ENCODE measurements at regions not wholly inside any gene's neighbourhood (a gene's known extent, or its start where the extent isn't known, plus 50 kb on each side); places are given as distances from the start of the nearest gene placed in this dataset.

DNA sequence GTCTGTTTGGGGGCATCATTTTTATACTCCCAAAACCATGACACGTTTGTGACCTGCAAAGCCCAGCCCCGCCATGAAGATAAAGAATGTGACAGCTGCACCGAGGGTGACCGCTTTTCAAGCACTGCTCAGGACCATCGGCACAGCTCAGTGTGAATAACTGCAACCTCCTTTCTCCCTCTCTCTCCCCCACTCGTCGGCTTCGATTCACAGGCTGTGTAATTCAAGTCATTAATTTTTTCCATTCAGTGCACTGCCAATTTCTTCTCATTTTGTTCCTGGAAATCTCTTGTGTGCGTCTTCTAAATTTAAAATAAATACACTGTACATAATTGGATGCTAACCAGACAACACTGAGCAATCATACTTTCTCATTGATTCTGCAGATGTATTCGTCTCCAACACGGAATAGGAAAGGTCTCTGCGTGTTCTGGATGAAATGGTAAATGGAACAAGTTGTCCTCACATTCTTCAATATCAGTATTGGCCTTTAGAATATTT lies 260.8 kb downstream of the TTC8 start:
- no peak overlapping the region for H3K4me3 ChIP-seq (ENCODE audit: low read depth, poor library complexity, severe bottlenecking)
- 54 to 56% methylated on average over 12 of the region's 12 CpGs for WGBS, 2 donors
- TF ChIP-seq CTCF (IDR thresholded peaks at IDR 0.05): no peak
- TF ChIP-seq POLR2A (IDR thresholded peaks at IDR 0.05): no peak
- no peak for DNase-seq (ENCODE audit: low spot score in 2 of 2)
- intact Hi-C loops (cut with DNase I; ENCODE audit: low total_unique reads): no loop called here

DNA sequence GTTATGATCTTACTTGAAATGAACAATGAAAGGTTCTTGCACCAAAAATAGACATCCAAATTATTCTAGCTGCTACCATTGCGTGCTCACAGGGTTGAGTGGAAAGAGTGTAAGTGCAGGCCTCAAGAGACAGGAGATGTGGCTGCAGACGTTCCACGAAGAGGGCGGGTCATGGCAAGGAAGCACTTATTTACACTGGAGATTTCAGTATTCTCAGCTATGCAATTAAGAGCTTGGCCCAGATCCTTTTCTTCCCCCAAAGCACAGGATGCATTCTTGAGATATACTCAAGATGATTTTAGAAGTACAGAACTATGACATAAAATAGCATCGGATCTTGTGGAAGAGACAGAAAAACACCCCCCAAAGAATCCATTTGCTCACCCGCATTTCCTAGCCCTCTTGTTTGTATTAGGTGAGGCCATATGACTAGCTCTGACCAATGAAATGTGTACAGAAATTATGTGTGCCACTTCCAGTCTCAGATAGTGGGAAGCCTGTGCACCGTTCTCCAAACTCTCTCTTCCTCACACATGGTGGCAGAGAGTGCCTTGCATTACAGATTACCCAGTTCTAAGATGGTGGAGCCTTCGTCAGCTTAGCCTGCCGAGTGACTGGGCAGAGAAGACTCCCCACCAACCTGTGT lies 261.4 kb downstream of the TTC8 start:
- H3K4me3 ChIP-seq (ENCODE audit: low read depth, poor library complexity, severe bottlenecking): no peak overlapping the region
- intact Hi-C loops (cut with DNase I; ENCODE audit: low total_unique reads): no loop called here
- TF ChIP-seq POLR2A (IDR thresholded peaks at IDR 0.05) (no peak), CTCF (IDR thresholded peaks at IDR 0.05) (no peak)
- DNase-seq (ENCODE audit: low spot score in 2 of 2): no peak
- 62 to 65% methylated on average over 9 of the region's 9 CpGs for WGBS, 2 donors

DNA sequence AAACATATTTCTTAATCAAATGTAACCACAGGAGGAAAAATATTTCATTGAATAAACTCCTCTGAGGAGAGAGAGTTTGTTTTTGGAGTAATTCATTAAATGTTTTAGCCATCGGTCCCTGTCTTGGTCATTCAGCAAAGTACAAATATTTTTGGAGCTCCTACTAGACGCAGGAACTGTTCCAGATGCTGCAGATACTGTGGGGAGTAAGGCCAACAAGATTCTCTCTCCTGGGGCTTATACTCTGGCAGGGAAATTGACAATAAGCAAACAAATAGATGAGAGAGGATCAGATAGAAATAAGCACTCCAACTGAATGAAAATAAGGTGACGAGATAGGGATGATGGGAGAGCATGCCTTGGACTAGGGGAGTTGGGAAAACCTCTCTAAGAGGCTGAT lies 264.1 kb downstream of the TTC8 start:
- intact Hi-C loops (cut with DNase I; ENCODE audit: low total_unique reads): no loop called here
- WGBS, 2 donors: 67 to 69% methylated on average over 3 of the region's 3 CpGs
- no peak overlapping the region for H3K4me3 ChIP-seq (ENCODE audit: low read depth, poor library complexity, severe bottlenecking)
- TF ChIP-seq CTCF (IDR thresholded peaks at IDR 0.05) (no peak), POLR2A (IDR thresholded peaks at IDR 0.05) (no peak)
- no peak for DNase-seq (ENCODE audit: low spot score in 2 of 2)

- TF ChIP-seq CTCF (IDR thresholded peaks at IDR 0.05) (no peak), POLR2A (IDR thresholded peaks at IDR 0.05) (no peak)
- DNase-seq (ENCODE audit: low spot score in 2 of 2): no peak
- intact Hi-C loops (cut with DNase I; ENCODE audit: low total_unique reads): no loop called here
- WGBS, 2 donors: 64 to 75% methylated on average over 1 of the region's 1 CpG
- no peak overlapping the region for H3K4me3 ChIP-seq (ENCODE audit: low read depth, poor library complexity, severe bottlenecking)
These were observed 264.9 kb downstream of the TTC8 start for GRCh38 chr14:89089330-89089729.

DNA sequence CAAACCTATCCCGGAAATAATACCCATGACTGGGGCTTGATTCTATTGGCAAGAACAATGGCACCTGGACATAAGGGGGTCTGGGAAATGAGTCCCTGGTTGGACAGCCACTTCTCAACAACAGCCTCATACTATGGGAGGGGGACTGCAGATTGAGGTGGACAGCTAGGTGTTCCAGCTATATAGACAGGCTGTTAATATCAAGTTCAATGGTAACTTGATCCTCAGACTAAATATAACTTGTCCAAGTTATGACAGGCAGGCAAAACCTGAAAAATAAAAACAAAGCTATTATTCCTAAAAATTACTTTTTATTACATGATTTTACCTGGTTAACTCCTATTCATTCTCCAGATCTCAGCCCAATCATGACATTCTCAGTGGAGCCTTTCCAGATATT lies 267.3 kb downstream of the TTC8 start:
- no peak for TF ChIP-seq POLR2A (IDR thresholded peaks at IDR 0.05)
- TF ChIP-seq CTCF (IDR thresholded peaks at IDR 0.05): no peak
- intact Hi-C loops (cut with DNase I; ENCODE audit: low total_unique reads): no loop called here
- WGBS, 2 donors: 91 to 95% methylated on average over 1 of the region's 1 CpG
- DNase-seq (ENCODE audit: low spot score in 2 of 2): no peak
- H3K4me3 ChIP-seq (ENCODE audit: low read depth, poor library complexity, severe bottlenecking): no peak overlapping the region
